BE2C (cell line): ENCODE measurements at regions not wholly inside any gene's neighbourhood (a gene's known extent, or its start where the extent isn't known, plus 50 kb on each side); places are given as distances from the start of the nearest gene placed in this dataset.
"Not testable (repeated sequence)": the region's sequence is repeated elsewhere in the genome, so short reads cannot be mapped to it uniquely, and the experiment has no call there.

Experiments
- DNase-seq: peaks from one replicate; pipeline ENCODE4 v3.0.0-alpha.2; 2020
- H3K27me3 ChIP-seq: fragments of 250-450 bp; sonication (Bioruptor Pico); 2 replicates; pipeline ENCODE4 v1.5.1; 2020; ENCODE audit warnings: mild to moderate bottlenecking
- H3K36me3 ChIP-seq: fragments of 250-450 bp; sonication (Bioruptor Pico); 2 replicates; pipeline ENCODE4 v1.5.1; 2020; ENCODE audit warnings: mild to moderate bottlenecking
- H3K4me1 ChIP-seq: fragments of 250-450 bp; sonication (Bioruptor Pico); 2 replicates; pipeline ENCODE4 v1.5.1; 2020
- H3K4me3 ChIP-seq: 2 replicates; pipeline ENCODE4 v1.5.1; 2011; ENCODE audit warnings: low read depth, low read length
- H3K9me3 ChIP-seq: fragments of 250-450 bp; sonication (Bioruptor Pico); 2 replicates; pipeline ENCODE4 v1.5.1; 2020
- TF ChIP-seq, protein P1 (sequence below): IDR thresholded peaks from 2 replicates; pipeline ENCODE4 v1.5.1; 2012; ENCODE audit warnings: mild to moderate bottlenecking, low read depth, low read length

DNA sequence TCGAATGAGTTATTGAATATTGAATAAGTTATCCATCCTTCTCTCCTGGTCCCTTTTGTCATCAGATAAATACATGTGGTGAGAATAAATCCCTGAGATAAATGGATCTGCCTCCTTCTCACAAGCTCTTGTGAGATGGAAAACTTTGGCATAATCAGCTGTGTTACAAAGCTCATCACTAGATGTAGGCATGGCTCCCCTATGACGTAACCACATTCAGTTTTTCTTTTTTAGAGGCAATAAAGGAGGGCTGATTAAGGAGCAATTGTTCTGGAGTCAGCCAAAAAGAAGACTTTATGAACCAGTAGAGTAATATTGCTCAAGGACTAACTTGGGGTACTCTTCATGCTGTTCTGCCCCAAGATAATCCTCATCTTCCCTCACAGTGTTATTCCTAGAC lies 90.5 kb upstream of the GATB start:
- no peaks in the 10 kb centered on the region for H3K36me3 ChIP-seq
- no peaks in the 10 kb centered on the region for H3K4me1 ChIP-seq
- DNase-seq, result no peak
- H3K9me3 ChIP-seq, result no peaks in the 10 kb centered on the region
- H3K4me3 ChIP-seq, result no peak overlapping the region
- no peaks in the 10 kb centered on the region for H3K27me3 ChIP-seq
- TF ChIP-seq, protein P1, sequence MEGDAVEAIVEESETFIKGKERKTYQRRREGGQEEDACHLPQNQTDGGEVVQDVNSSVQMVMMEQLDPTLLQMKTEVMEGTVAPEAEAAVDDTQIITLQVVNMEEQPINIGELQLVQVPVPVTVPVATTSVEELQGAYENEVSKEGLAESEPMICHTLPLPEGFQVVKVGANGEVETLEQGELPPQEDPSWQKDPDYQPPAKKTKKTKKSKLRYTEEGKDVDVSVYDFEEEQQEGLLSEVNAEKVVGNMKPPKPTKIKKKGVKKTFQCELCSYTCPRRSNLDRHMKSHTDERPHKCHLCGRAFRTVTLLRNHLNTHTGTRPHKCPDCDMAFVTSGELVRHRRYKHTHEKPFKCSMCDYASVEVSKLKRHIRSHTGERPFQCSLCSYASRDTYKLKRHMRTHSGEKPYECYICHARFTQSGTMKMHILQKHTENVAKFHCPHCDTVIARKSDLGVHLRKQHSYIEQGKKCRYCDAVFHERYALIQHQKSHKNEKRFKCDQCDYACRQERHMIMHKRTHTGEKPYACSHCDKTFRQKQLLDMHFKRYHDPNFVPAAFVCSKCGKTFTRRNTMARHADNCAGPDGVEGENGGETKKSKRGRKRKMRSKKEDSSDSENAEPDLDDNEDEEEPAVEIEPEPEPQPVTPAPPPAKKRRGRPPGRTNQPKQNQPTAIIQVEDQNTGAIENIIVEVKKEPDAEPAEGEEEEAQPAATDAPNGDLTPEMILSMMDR, result no peak

- TF ChIP-seq, protein P1, result no peak
- no peak overlapping the region for H3K4me3 ChIP-seq
- H3K36me3 ChIP-seq, result no peaks in the 10 kb centered on the region
- no peaks in the 10 kb centered on the region for H3K9me3 ChIP-seq
- H3K4me1 ChIP-seq, result no peaks in the 10 kb centered on the region
- no peaks in the 10 kb centered on the region for H3K27me3 ChIP-seq
- no peak for DNase-seq
Measured at GRCh38 chr4:151850791-151851213, 90.0 kb upstream of the GATB start.

DNA sequence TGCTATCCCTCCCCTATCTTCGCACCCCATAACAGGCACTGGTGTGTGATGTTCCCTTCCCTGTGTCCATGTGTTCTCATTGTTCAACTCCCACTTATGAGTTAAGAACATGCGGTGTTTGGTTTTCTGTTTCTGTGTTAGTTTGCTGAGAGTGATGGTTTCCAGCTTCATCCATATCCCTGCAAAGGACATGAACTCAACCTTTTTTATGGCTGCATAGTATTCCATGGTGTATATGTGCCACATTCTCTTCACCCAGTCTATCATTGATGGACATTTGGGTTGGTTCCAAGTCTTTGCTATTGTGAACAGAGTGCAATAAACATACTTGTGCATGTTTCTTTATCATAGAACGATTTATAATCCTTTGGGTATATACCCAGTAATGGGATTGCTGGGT lies 84.7 kb upstream of the GATB start:
- not testable (repeated sequence) for H3K9me3 ChIP-seq, H3K4me3 ChIP-seq, DNase-seq, H3K36me3 ChIP-seq, H3K27me3 ChIP-seq, H3K4me1 ChIP-seq

DNA sequence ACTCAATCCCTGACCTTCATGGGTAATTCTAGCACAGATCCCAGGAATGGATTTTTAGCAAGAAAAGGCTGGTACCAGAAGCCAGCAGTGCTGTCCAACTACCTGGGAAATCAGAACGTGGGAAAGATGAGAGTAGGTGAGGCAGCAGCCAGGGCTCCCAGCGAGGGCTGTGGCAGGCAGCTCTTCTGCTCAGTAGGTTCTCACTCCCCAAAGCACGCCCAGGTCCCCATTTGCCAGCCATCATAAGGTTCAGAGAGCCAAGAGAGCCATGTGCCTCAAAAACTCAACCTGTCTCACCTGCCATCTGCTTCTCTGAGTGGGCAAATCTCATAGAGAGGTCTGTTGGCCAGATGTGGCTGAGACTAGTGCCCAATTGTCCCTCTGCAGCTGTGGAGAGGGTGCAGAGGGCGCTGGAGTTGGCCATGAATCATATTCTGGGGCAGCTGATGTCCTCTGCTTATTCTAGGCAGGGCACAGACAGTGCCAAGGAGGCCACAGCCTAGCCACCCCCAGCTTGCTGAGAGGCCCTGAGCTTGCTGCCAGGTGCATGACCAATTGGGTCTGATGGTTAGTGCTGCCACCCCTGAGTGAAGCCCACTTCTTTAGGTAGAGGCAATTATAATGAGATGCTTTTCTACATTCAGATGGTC lies 81.7 kb upstream of the GATB start:
- H3K9me3 ChIP-seq, result no peaks in the 10 kb centered on the region
- no peaks in the 10 kb centered on the region for H3K36me3 ChIP-seq
- no peaks in the 10 kb centered on the region for H3K4me1 ChIP-seq
- TF ChIP-seq, protein P1, result no peak
- no peak overlapping the region for H3K4me3 ChIP-seq
- no peaks in the 10 kb centered on the region for H3K27me3 ChIP-seq
- DNase-seq, result no peak

GRCh38 chr4:151841107-151841506 lies 80.3 kb upstream of the GATB start:
- no peak for DNase-seq
- H3K4me3 ChIP-seq, result no peak overlapping the region
- H3K27me3 ChIP-seq, result no peaks in the 10 kb centered on the region
- H3K9me3 ChIP-seq, result no peaks in the 10 kb centered on the region
- H3K36me3 ChIP-seq, result no peaks in the 10 kb centered on the region
- TF ChIP-seq, protein P1, result no peak
- H3K4me1 ChIP-seq, result no peaks in the 10 kb centered on the region

GRCh38 chr4:151835467-151835866 lies 74.7 kb upstream of the GATB start:
- Histone ChIP-seq H3K4me3 (no peak overlapping the region), H3K36me3 (no peaks in the 10 kb centered on the region), H3K4me1 (no peaks in the 10 kb centered on the region), H3K27me3 (no peaks in the 10 kb centered on the region), H3K9me3 (no peaks in the 10 kb centered on the region)
- TF ChIP-seq, protein P1, result no peak
- DNase-seq, result no peak
